GM21390 (cell line): ENCODE measurements at regions not wholly inside any gene's neighbourhood (a gene's known extent, or its start where the extent isn't known, plus 50 kb on each side); places are given as distances from the start of the nearest gene placed in this dataset.
A peak's percentile ranks its signal among the peaks of the same experiment; 100 is the strongest.
"Not testable (repeated sequence)": the region's sequence is repeated elsewhere in the genome, so short reads cannot be mapped to it uniquely, and the experiment has no call there.

Experiments used
- ATAC-seq: cut with Tn5 transposase; IDR thresholded peaks from one replicate; pipeline ENCODE4 v1.9.1; 2021; ENCODE audit not compliant: unreplicated experiment

DNA sequence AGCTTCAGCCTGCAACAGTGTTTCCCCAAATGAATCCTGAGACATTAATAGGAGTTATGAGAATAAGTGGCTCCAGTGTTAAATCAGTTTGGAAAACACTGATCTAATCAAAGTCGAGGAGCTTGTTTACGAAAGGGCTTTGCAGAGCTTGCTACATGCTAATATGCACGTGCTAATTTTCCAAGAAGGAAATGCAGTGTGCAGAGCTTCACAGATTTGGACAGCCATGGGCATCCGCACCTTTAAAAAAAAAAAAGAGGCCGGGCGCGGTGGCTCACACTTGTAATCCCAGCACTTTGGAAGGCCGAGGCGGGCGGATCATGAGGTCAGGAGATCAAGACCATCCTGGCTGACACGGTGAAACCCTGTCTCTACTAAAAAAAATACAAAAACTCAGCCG is 79.7 kb upstream of the LMO2 start:
- ATAC-seq = not testable (repeated sequence)

DNA sequence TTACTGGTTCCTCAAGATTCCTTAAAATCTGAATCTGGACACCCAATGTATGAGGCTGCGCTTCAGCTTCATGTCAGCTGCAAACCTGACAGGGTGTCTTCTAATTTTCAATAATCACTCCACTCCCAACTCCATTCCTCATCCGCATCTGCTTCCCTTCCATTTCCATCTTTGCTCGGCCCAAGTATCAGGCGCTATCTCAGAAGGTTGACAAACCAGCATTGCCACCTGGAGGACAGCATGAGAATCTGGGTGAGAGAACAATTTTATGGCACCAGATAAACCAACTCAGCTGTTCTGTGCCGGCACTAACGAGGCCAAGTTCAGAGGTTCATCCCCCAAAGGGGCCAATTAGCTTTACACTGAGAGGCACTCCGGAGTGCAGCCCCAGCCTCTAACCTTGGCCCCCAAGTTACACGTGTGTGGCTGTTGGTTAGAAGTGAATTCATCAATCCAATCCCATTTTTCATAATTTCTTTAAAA is 79.1 kb upstream of the LMO2 start:
- ATAC-seq = peak; percentile 71

- no peak for ATAC-seq
Measured at GRCh38 chr11:33967451-33967850, 75.6 kb upstream of the LMO2 start.

DNA sequence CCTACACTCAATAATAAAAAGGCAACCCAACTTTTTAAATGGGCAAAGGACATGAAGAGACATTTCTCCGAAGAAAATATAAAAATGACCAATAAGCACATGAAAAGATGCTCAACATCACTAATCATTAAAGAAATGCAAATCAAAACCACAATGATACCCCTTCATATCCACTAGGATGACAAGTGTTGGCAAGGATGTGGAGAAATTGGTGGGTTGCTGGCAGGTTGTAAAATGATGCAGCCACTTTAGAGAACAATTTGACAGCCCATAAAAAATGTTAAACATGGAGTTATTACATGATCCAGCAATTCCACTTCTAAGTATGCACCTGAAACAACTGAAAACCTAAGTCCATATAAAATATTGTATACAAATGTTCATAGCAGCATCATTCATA is 73.2 kb upstream of the LMO2 start:
- no peak for ATAC-seq

DNA sequence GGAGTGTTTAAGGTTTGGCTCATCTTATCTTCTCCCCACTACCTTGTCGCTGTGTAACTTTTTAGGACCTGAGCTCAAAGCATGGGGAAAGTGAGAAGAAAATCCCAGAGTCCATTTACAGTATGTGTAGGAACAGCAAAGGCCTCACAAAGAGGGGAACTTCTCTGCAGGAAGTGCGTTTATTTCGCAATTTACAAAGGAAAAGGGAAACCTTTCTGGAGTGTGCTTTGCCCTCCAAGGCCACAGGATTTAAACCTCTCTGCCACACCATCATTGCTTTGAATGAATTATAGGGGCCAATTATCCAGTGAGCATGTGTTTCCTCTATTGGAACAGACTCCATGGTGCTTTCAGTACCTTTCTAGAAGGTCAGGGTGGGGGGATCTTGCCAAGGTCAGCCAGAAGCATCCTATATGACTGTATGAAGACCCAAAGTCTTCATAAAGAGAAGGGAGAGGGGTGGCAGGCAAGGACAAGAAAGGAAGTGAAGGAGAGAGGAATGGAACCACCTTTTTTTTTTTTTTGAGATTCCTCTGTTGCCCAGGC is 68.1 kb upstream of the LMO2 start:
- no peak for ATAC-seq

GRCh38 chr11:33957304-33957917 is 65.5 kb upstream of the LMO2 start:
- no peak for ATAC-seq

DNA sequence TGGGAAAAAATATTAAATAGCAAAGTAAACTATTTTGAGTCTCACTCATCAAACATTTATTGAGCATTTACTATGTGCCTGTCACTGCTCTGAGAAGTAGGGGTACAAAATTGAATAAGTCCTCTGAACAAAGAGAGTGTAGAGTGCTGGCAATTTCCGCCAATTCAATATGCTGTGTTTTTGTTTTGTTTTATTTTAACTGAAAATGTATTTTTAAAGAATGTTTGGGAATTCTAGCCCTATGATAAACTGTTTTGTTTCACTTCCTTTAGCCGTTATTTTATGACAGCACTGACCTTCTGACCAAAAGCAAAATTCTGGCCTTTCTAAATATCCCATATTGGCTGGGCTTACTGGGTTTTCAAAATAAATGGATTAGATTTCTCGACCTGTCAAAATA is 64.7 kb upstream of the LMO2 start:
- ATAC-seq = no peak

DNA sequence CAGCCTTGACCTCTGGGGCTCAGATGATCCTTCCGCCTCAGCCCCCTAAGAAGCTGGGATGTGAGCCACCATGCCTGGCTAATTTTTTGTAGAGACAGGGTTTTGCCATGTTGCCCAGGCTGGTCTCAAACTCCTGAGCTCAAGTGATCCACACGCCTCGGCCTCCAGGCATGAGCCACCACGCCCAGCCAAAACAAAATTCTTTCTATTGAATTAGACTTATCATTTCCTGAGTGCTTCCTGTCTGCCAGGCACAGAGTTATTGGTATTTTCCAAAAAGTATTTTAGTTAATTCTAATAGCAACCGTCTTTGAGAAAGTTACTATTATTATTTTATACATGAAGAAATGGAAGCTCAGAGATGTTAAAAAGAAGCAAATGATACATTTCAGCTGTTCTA is 61.4 kb upstream of the LMO2 start:
- no peak for ATAC-seq

DNA sequence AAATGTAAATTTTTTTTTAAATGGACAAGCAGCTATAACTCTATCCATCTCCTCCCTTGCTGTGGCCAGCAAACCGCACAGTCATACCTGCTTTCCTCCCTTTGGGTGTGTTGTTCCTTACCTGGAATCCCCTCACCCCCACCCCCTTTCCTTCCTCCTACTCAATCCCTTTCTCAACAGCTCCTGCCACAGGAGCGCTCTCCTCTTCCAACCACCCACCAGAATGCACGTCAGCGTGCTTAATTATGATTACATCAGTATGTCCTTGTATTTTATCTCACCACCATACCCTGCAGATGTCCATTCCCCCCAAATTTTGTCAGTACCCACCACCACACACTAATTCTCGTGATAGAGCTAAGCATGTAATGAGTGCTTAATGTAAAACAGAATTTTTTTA is 60.9 kb upstream of the LMO2 start:
- no peak for ATAC-seq

- no peak for ATAC-seq
Measured at GRCh38 chr11:33949252-33949913, 57.5 kb upstream of the LMO2 start.

DNA sequence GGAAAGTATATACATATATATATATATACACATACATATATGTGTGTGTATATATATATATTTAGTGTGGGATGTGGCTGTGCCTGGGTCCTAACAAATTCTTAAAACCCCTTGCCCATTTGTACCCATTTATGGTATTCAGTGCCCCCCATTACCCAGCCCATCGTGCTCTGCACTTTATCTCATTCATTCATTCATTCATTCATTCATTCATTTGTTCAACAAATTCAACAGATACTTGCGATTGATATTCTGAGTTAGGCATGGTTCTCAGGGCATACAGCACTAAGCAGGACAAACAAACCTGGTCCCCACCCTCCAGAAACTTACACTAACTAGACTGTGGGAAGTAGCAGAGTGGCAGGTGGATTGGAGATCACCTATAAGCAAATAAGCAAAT is 56.6 kb upstream of the LMO2 start:
- no peak for ATAC-seq

DNA sequence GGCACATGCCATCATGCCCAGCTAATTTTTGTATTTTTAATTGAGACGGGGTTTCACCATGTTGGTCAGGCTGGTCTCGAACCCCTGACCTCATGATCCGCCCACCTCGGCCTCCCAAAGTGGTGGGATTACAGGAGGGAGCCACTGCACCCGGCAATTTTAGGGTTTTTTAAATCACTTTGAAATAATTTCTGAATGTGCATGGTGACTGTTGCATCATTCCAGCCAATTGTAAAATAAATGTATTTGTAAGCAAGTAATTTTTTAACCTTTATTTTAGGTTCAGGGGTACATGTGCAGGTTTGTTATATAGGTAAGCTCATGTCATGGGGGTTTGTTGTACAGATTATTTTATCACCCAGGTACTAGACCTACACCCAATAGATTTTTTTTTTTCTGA is 56.0 kb upstream of the LMO2 start:
- not testable (repeated sequence) for ATAC-seq

- no peak for ATAC-seq
Measured at GRCh38 chr11:33946930-33947329, 55.1 kb upstream of the LMO2 start.

DNA sequence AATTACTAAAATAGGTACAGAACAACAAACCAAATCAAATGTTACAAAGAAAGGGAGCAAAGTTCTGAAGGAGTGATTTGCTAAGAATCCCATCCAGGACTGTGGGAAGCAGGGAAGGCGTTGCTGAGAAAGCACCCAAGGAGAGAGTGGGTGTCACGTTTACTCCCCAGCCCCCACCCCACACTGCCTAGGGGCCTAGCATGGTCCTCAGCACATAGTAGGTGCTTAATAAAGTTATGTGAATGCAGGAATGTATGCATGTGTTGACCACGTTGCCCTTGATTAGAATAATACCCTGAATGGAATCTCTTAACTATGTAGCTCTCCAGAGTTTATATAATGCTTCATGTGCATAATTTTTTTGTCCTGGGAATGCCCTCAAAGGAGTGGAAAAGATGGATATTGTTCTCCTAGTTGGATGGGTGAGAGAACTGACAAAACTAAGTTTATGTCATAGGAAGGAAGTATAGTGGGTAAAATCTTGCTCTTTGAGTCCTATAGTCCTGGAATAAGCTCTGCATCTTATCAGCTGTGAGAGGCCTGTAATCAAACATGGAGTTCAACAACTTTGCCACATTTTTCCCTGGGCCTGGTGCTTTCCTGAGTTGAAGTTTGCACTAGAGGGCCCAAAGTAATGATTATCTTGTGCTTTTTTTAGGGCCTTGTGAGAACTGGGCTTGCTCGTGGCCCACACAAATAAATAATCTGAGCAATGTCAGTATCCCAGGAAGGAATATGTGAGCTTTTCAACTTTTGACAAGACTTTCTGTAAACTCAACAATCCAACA is 53.8 kb upstream of the LMO2 start:
- no peak for ATAC-seq

- no peak for ATAC-seq
Measured at GRCh38 chr11:33944693-33945424, 53.0 kb upstream of the LMO2 start.

- ATAC-seq = no peak
Measured at GRCh38 chr11:33944345-33944692, 52.4 kb upstream of the LMO2 start.

DNA sequence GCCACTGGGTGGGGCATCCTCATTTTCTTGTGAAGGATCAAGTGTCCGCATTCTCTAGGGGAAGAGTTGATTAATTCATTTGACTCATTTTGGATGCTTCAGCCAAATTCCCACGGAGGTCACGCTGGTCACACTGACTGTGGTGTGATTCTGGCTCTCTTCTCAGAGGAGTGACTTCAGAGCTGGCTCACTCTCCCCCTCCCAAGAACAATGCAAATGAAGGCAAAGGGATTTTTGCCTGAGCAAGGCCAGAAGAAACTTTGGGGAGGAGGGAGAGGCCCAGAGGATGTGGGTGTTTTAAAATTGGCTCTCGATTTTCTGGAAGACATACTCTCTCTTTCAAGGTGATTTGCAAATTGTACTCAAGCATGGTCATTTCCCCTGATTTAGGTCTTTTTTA is 51.1 kb upstream of the LMO2 start:
- peak; percentile 64 for ATAC-seq

DNA sequence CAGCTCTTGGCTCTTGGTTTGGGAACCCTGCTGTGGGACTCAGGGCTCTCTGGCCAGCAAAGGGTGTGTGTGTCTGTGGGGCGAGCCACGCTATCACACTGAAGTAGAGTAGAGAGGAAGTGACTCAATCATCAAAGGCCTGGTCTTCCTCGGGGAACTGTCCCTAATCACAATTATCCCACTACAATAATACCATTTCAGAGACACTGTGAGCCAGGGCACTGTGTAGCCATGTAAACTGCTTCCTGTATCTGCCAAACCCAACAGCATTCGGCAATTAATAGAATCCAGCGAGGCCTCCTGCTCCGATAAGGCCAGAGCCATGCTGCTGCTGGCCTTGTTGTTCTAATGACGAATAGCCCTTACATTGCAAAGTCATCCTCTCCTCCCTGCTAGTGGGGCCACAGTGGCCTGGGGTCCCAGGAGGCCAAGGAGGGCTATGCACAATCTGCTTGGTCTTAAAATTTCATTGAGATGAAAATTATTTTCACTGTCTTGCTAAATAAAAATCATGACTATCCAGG is 49.8 kb upstream of the LMO2 start:
- ATAC-seq = peak; percentile 29
